ENCODE measurements at regions not wholly inside any gene's neighbourhood (a gene's known extent, or its start where the extent isn't known, plus 50 kb on each side); places are given as distances from the start of the nearest gene placed in this dataset.

DNA sequence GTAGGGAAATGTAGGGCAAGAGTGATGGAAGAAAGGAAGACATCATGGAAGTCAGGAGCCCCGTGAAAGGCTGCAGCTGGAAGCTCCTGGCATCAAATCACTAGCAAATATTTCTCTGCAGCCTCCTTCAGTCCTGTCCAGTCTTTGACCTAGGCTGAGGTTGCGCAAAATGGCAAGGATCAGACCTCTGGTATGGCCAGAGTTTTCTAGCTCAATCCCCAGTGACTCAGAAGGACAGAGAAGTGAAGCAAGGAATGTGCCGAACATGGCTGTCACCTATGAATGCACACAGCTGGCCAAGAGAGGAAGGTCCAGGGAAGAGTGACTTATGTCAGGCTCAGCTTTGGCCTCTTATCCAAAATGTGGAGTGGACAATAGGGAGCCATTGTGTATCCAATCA is 71.1 kb upstream of the PHOX2B start:
- no peaks in the 10 kb centered on the region for H3K9me3 ChIP-seq (ENCODE audit: low read depth)
- H3K4me1 ChIP-seq (ENCODE audit: low read depth): no peaks in the 10 kb centered on the region
- no peak for DNase-seq (ENCODE audit: low read depth in 1 of 2, low spot score in 1 of 2)
- no peaks in the 10 kb centered on the region for H3K36me3 ChIP-seq
- TF ChIP-seq, protein P1, sequence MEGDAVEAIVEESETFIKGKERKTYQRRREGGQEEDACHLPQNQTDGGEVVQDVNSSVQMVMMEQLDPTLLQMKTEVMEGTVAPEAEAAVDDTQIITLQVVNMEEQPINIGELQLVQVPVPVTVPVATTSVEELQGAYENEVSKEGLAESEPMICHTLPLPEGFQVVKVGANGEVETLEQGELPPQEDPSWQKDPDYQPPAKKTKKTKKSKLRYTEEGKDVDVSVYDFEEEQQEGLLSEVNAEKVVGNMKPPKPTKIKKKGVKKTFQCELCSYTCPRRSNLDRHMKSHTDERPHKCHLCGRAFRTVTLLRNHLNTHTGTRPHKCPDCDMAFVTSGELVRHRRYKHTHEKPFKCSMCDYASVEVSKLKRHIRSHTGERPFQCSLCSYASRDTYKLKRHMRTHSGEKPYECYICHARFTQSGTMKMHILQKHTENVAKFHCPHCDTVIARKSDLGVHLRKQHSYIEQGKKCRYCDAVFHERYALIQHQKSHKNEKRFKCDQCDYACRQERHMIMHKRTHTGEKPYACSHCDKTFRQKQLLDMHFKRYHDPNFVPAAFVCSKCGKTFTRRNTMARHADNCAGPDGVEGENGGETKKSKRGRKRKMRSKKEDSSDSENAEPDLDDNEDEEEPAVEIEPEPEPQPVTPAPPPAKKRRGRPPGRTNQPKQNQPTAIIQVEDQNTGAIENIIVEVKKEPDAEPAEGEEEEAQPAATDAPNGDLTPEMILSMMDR (IDR thresholded peaks at IDR 0.05; ENCODE audit: low read depth, low read length): no peak
- no peak overlapping the region for H3K4me3 ChIP-seq
- H3K27me3 ChIP-seq: peaks cover 99% of the 10 kb centered on the region
- H3K27ac ChIP-seq: no peak overlapping the region

- Histone ChIP-seq H3K9me3 (ENCODE audit: low read depth) (no peaks in the 10 kb centered on the region), H3K36me3 (no peaks in the 10 kb centered on the region), H3K27me3 (peaks cover 58% of the 10 kb centered on the region), H3K4me3 (no peak overlapping the region), H3K4me1 (ENCODE audit: low read depth) (no peaks in the 10 kb centered on the region), H3K27ac (no peak overlapping the region)
- TF ChIP-seq, protein P1 (IDR thresholded peaks at IDR 0.05; ENCODE audit: low read depth, low read length): no peak
- no peak for DNase-seq (ENCODE audit: low read depth in 1 of 2, low spot score in 1 of 2)
Observed at GRCh38 chr4:41815473-41815872, 66.9 kb upstream of the PHOX2B start.

GRCh38 chr4:41814565-41814964 is 66.0 kb upstream of the PHOX2B start:
- no peaks in the 10 kb centered on the region for H3K9me3 ChIP-seq (ENCODE audit: low read depth)
- TF ChIP-seq, protein P1 (IDR thresholded peaks at IDR 0.05; ENCODE audit: low read depth, low read length): peak; percentile 21
- no peaks in the 10 kb centered on the region for H3K4me1 ChIP-seq (ENCODE audit: low read depth)
- H3K27ac ChIP-seq: no peak overlapping the region
- peak; percentile 19 to 21 for DNase-seq (ENCODE audit: low read depth in 1 of 2, low spot score in 1 of 2)
- H3K27me3 ChIP-seq: peaks cover 49% of the 10 kb centered on the region
- H3K36me3 ChIP-seq: no peaks in the 10 kb centered on the region
- H3K4me3 ChIP-seq: no peak overlapping the region

DNA sequence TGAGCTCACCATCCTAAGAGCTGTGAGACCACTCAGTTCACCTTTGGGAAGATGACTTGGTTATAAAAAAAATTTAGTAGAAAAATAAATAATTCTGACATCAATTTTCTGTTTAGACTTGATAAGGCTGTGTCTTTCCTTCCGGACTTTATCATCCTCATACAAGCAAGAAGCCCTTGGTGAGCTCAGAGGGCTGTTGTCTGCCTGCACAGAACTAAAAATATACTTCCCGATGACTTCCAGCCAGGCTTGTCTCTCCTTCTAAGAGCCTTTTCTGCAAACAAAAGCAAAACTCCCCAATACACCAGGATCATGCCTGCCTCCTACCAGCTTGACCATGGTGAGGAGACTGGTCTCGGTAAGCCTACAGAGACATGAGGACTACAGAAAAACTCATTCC is 58.3 kb upstream of the PHOX2B start:
- Histone ChIP-seq H3K27me3 (peaks cover 20% of the 10 kb centered on the region), H3K9me3 (ENCODE audit: low read depth) (no peaks in the 10 kb centered on the region), H3K4me1 (ENCODE audit: low read depth) (no peaks in the 10 kb centered on the region), H3K27ac (no peak overlapping the region), H3K36me3 (no peaks in the 10 kb centered on the region), H3K4me3 (no peak overlapping the region)
- TF ChIP-seq, protein P1 (IDR thresholded peaks at IDR 0.05; ENCODE audit: low read depth, low read length): no peak
- DNase-seq (ENCODE audit: low read depth in 1 of 2, low spot score in 1 of 2): no peak

DNA sequence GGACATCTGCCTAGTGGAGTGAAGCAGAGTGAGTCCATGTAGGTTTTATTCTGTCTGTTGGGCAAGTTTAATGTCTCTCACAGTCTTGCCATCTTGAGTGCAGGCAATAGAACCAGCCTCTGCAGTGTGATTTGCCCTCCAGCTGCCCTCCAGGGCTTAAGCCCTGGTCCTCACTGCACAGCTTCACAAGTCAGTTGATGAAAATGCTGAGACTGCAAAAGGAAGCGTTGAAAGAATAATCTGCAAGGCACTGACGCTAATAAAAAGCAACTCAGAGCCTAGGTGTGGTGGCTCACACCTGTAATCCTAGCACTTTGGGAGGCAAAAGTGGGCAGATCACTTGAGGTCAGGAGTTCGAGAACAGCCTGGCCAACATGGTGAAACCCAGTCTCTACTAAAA is 54.1 kb upstream of the PHOX2B start:
- TF ChIP-seq, protein P1 (IDR thresholded peaks at IDR 0.05; ENCODE audit: low read depth, low read length): no peak
- no peaks in the 10 kb centered on the region for H3K9me3 ChIP-seq (ENCODE audit: low read depth)

GRCh38 chr4:41799126-41799525 is 50.6 kb upstream of the PHOX2B start:
- Histone ChIP-seq H3K27me3 (peaks cover 7% of the 10 kb centered on the region), H3K36me3 (no peaks in the 10 kb centered on the region), H3K4me1 (ENCODE audit: low read depth) (peaks cover 6% of the 10 kb centered on the region), H3K9me3 (ENCODE audit: low read depth) (no peaks in the 10 kb centered on the region), H3K27ac (no peak overlapping the region), H3K4me3 (no peak overlapping the region)
- TF ChIP-seq, protein P1 (IDR thresholded peaks at IDR 0.05; ENCODE audit: low read depth, low read length): no peak
- DNase-seq (ENCODE audit: low read depth in 1 of 2, low spot score in 1 of 2): no peak

More for the DNA sequence above, 54.1 kb upstream of the PHOX2B start:
- H3K27me3 ChIP-seq: peaks cover 11% of the 10 kb centered on the region
- no peak for DNase-seq (ENCODE audit: low read depth in 1 of 2, low spot score in 1 of 2)
- no peak overlapping the region for H3K27ac ChIP-seq
- H3K4me1 ChIP-seq (ENCODE audit: low read depth): no peaks in the 10 kb centered on the region
- no peaks in the 10 kb centered on the region for H3K36me3 ChIP-seq
- H3K4me3 ChIP-seq: no peak overlapping the region
